DOHH2 (cell line): ENCODE measurements at regions not wholly inside any gene's neighbourhood (a gene's known extent, or its start where the extent isn't known, plus 50 kb on each side); places are given as distances from the start of the nearest gene placed in this dataset.

Experiments
- CTCF ChIP-seq: fragments of 200-600 bp; sonication (generic); IDR thresholded peaks from one replicate; pipeline ENCODE4 v1.5.1; 2014; ENCODE audit warnings: antibody characterized with exemption, mild to moderate bottlenecking, low read depth, low read length; ENCODE audit not compliant: poor library complexity, severe bottlenecking
- EZH2phosphoT487 ChIP-seq: fragments of 200-600 bp; sonication (generic); IDR thresholded peaks from 2 replicates; pipeline ENCODE4 v1.6.1; 2017; ENCODE audit warnings: borderline replicate concordance, mild to moderate bottlenecking, antibody characterized with exemption, low read length, moderate library complexity, mixed read lengths

GRCh38 chr16:51407199-51407598 is 256.1 kb upstream of the SALL1 start:
- TF ChIP-seq CTCF, result no peak
- TF ChIP-seq EZH2phosphoT487, result no peak
